ENCODE measurements at regions not wholly inside any gene's neighbourhood (a gene's known extent, or its start where the extent isn't known, plus 50 kb on each side); places are given as distances from the start of the nearest gene placed in this dataset.

GRCh38 chr7:130910949-130911944 is 177.2 kb upstream of the KLF14 start:
- Histone ChIP-seq H3K4me3 (ENCODE audit: low read depth, low read length) (peak overlapping the region; percentile 68), H3K36me3 (ENCODE audit: control insufficient read depth, insufficient read depth, low read length) (no peaks in the 10 kb centered on the region), H3K27me3 (ENCODE audit: control insufficient read depth, insufficient read depth, low read length) (no peaks in the 10 kb centered on the region)
- no peak for TF ChIP-seq CTCF (IDR thresholded peaks at IDR 0.05; ENCODE audit: insufficient read depth, low read length, poor library complexity, severe bottlenecking)
- no peak for DNase-seq (ENCODE audit: low read depth)

GRCh38 chr7:130912082-130912861 is 178.3 kb upstream of the KLF14 start:
- H3K4me3 ChIP-seq (ENCODE audit: low read depth, low read length), result peak overlapping the region; percentile 68
- H3K36me3 ChIP-seq (ENCODE audit: control insufficient read depth, insufficient read depth, low read length), result no peaks in the 10 kb centered on the region
- no peak for DNase-seq (ENCODE audit: low read depth)
- TF ChIP-seq CTCF (IDR thresholded peaks at IDR 0.05; ENCODE audit: insufficient read depth, low read length, poor library complexity, severe bottlenecking), result no peak
- no peaks in the 10 kb centered on the region for H3K27me3 ChIP-seq (ENCODE audit: control insufficient read depth, insufficient read depth, low read length)

GRCh38 chr7:130912862-130913638 is 179.0 kb upstream of the KLF14 start:
- DNase-seq (ENCODE audit: low read depth), result peak; percentile 95
- Histone ChIP-seq H3K27me3 (ENCODE audit: control insufficient read depth, insufficient read depth, low read length) (no peaks in the 10 kb centered on the region), H3K36me3 (ENCODE audit: control insufficient read depth, insufficient read depth, low read length) (no peaks in the 10 kb centered on the region)

GRCh38 chr7:130913639-130914553 is 179.9 kb upstream of the KLF14 start:
- peak overlapping the region; percentile 23 for H3K4me3 ChIP-seq (ENCODE audit: low read depth, low read length)
- H3K27me3 ChIP-seq (ENCODE audit: control insufficient read depth, insufficient read depth, low read length), result no peaks in the 10 kb centered on the region
- no peak for TF ChIP-seq CTCF (IDR thresholded peaks at IDR 0.05; ENCODE audit: insufficient read depth, low read length, poor library complexity, severe bottlenecking)
- DNase-seq (ENCODE audit: low read depth), result no peak
- H3K36me3 ChIP-seq (ENCODE audit: control insufficient read depth, insufficient read depth, low read length), result no peaks in the 10 kb centered on the region

More at GRCh38 chr7:130912862-130913638, 179.0 kb upstream of the KLF14 start:
- TF ChIP-seq CTCF (IDR thresholded peaks at IDR 0.05; ENCODE audit: insufficient read depth, low read length, poor library complexity, severe bottlenecking), result no peak
- peak overlapping the region; percentile 68 for H3K4me3 ChIP-seq (ENCODE audit: low read depth, low read length)

Measured in kidney epithelial cell (primary cell).